ENCODE measurements at regions not wholly inside any gene's neighbourhood (a gene's known extent, or its start where the extent isn't known, plus 50 kb on each side); places are given as distances from the start of the nearest gene placed in this dataset.

GRCh38 chr6:40796260-40797221 is 209.4 kb upstream of the LRFN2 start:
- no peak for DNase-seq (ENCODE audit: low spot score)

- no peak for DNase-seq (ENCODE audit: low spot score)
These were observed 207.4 kb upstream of the LRFN2 start for GRCh38 chr6:40794586-40794985.

GRCh38 chr6:40792183-40792582 is 205.0 kb upstream of the LRFN2 start:
- no peak for DNase-seq (ENCODE audit: low spot score)

GRCh38 chr6:40791004-40791403 is 203.8 kb upstream of the LRFN2 start:
- DNase-seq (ENCODE audit: low spot score): peak; percentile 42

- DNase-seq (ENCODE audit: low spot score): no peak
These were observed 201.8 kb upstream of the LRFN2 start for GRCh38 chr6:40788661-40789655.

- DNase-seq (ENCODE audit: low spot score): no peak
These were observed 195.2 kb upstream of the LRFN2 start for GRCh38 chr6:40782355-40782754.

GRCh38 chr6:40780637-40781036 is 193.5 kb upstream of the LRFN2 start:
- no peak for DNase-seq (ENCODE audit: low spot score)

GRCh38 chr6:40779409-40779808 is 192.2 kb upstream of the LRFN2 start:
- no peak for DNase-seq (ENCODE audit: low spot score)

GRCh38 chr6:40778918-40779317 is 191.8 kb upstream of the LRFN2 start:
- DNase-seq (ENCODE audit: low spot score): no peak

GRCh38 chr6:40778196-40778595 is 191.0 kb upstream of the LRFN2 start:
- DNase-seq (ENCODE audit: low spot score): no peak

- peak; percentile 41 for DNase-seq (ENCODE audit: low spot score)
These were observed 187.8 kb upstream of the LRFN2 start for GRCh38 chr6:40774932-40775331.

- DNase-seq (ENCODE audit: low spot score): no peak
These were observed 183.6 kb upstream of the LRFN2 start for GRCh38 chr6:40770794-40771193.

GRCh38 chr6:40764726-40765125 is 177.6 kb upstream of the LRFN2 start:
- DNase-seq (ENCODE audit: low spot score): no peak

GRCh38 chr6:40762981-40763380 is 175.8 kb upstream of the LRFN2 start:
- DNase-seq (ENCODE audit: low spot score): peak; percentile 10

GRCh38 chr6:40760887-40761286 is 173.7 kb upstream of the LRFN2 start:
- DNase-seq (ENCODE audit: low spot score): no peak

GRCh38 chr6:40759838-40760237 is 172.7 kb upstream of the LRFN2 start:
- DNase-seq (ENCODE audit: low spot score): no peak

GRCh38 chr6:40759264-40759663 is 172.1 kb upstream of the LRFN2 start:
- DNase-seq (ENCODE audit: low spot score): no peak

GRCh38 chr6:40755749-40756452 is 168.7 kb upstream of the LRFN2 start:
- no peak for DNase-seq (ENCODE audit: low spot score)

GRCh38 chr6:40755046-40755681 is 168.0 kb upstream of the LRFN2 start:
- no peak for DNase-seq (ENCODE audit: low spot score)

- no peak for DNase-seq (ENCODE audit: low spot score)
These were observed 167.4 kb upstream of the LRFN2 start for GRCh38 chr6:40754461-40755045.
